ENCODE measurements at regions not wholly inside any gene's neighbourhood (a gene's known extent, or its start where the extent isn't known, plus 50 kb on each side); places are given as distances from the start of the nearest gene placed in this dataset.

DNA sequence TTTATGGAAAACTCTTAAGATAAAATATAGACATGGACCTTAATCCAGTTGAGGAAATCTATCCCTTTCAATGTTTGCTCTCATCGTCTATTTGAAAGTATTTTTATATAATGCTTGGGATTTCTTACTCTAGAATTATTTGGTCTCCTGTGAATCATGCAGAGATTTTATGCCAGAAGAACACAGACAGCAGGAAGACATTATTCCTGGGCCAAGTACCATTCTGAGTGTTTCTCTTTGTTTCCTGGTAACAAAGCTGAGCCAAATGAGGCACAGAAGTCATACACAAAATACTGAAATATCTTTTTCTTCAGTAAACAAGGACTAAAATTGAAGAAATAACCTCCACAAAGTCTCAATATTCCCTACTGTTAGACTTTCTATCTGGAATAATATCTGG lies 538.2 kb upstream of the EYS start:
- no peak overlapping the region for H3K4me3 ChIP-seq (ENCODE audit: control insufficient read depth, low read depth, low read length)
- TF ChIP-seq, protein P1, sequence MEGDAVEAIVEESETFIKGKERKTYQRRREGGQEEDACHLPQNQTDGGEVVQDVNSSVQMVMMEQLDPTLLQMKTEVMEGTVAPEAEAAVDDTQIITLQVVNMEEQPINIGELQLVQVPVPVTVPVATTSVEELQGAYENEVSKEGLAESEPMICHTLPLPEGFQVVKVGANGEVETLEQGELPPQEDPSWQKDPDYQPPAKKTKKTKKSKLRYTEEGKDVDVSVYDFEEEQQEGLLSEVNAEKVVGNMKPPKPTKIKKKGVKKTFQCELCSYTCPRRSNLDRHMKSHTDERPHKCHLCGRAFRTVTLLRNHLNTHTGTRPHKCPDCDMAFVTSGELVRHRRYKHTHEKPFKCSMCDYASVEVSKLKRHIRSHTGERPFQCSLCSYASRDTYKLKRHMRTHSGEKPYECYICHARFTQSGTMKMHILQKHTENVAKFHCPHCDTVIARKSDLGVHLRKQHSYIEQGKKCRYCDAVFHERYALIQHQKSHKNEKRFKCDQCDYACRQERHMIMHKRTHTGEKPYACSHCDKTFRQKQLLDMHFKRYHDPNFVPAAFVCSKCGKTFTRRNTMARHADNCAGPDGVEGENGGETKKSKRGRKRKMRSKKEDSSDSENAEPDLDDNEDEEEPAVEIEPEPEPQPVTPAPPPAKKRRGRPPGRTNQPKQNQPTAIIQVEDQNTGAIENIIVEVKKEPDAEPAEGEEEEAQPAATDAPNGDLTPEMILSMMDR (conservative IDR thresholded peaks at IDR 0.05; ENCODE audit: control insufficient read depth, insufficient read depth, low read depth, low read length): no peak
- DNase-seq (ENCODE audit: low read depth): no peak

DNA sequence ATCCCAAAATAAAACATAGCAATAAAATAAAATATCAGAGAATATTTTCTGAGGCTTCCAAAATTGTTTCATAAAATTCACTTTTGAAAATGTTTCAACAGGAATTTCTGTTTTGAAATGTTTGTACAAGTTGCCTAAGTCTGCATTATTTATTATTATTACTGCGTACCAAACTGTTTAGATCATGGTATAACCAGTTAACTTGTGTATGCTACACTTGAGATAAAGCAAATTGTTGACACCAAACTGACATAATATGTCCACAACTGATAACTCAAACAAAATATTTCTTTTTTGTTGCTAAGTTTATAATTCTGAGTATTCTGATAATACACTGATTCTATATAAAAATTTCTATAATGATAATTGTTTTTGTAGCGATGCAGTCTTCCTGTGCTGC lies 531.8 kb upstream of the EYS start:
- DNase-seq (ENCODE audit: low read depth): no peak
- H3K4me3 ChIP-seq (ENCODE audit: control insufficient read depth, low read depth, low read length): no peak overlapping the region

DNA sequence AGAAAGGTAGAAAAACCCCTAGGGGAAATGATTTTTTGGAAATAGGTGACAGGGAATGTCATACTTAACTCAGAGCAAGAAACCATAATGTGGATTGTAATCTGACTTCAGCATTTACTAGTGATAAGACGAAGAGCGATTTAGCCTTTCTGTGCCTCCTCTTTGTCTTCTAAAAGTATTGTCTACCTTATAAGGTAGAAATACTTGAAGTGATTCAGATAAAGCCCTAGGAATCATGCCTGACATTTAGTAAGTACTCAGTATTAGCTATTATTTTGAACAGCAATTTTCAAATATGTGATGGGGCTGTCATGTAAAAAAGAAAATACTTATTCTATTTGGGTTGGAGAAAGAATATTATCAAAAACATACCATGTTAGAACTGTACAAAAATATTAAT lies 525.9 kb upstream of the EYS start:
- H3K4me3 ChIP-seq (ENCODE audit: control insufficient read depth, low read depth, low read length): no peak overlapping the region
- DNase-seq (ENCODE audit: low read depth): no peak
- TF ChIP-seq, protein P1 (conservative IDR thresholded peaks at IDR 0.05; ENCODE audit: control insufficient read depth, insufficient read depth, low read depth, low read length): no peak

More for the DNA sequence above, 531.8 kb upstream of the EYS start:
- TF ChIP-seq, protein P1 (conservative IDR thresholded peaks at IDR 0.05; ENCODE audit: control insufficient read depth, insufficient read depth, low read depth, low read length): no peak

DNA sequence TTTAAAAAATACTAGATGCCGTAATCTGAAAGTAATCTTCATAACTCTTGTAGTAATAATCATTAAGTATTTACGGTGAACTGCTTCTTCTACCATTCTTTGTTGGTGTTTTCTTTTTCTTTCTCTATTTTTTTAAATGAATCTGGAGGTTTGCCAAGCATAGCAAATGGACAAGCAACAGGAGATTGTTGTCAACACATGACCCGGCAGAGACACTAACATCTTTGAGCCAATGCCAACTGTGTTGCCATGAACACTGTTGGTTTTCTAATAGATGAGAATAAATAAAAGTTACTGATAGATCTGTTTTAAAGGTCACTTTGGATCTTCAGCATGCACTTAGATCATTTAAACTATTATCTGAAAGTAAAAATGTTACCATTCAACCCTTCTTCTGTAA lies 523.6 kb upstream of the EYS start:
- no peak overlapping the region for H3K4me3 ChIP-seq (ENCODE audit: control insufficient read depth, low read depth, low read length)
- DNase-seq (ENCODE audit: low read depth): no peak
- TF ChIP-seq, protein P1 (conservative IDR thresholded peaks at IDR 0.05; ENCODE audit: control insufficient read depth, insufficient read depth, low read depth, low read length): no peak

DNA sequence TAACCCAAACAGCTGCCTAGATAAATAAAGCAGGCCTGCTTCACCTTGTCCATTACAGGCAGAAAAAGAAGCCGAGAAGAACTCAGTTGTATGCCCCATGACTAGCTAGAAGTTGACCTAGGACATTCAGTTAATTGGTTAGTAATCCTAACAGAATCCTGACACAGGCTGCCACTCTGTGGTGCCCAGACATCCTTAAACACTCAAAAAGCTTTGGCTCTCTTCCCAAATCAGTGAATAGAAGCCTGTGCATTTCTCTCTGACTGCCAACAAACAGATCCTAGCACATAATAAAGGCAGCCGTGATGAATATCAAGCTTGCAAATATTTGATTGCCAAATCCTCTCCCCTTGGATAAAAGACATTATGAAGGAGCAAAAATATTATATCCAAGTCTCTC lies 519.1 kb upstream of the EYS start:
- no peak overlapping the region for H3K4me3 ChIP-seq (ENCODE audit: control insufficient read depth, low read depth, low read length)
- TF ChIP-seq, protein P1 (conservative IDR thresholded peaks at IDR 0.05; ENCODE audit: control insufficient read depth, insufficient read depth, low read depth, low read length): no peak
- peak; percentile 8 for DNase-seq (ENCODE audit: low read depth)

DNA sequence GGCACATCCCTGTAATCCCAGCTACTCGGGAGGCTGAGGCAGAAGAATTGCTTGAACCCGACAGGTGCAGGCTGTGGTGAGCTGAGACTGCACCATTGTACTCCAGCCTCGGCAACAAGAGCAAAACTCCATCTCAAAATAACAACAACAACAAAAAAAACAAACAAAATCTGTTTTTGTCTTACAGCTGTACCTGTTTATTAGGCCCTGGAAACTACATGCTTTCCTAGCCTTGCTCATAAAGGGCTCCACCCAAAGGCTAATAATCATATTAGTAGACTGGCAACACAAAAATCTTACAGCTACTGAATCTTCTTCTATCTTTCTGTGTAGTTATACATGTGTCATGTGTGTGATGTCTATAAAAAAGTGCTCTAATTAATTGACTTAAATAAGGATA lies 503.9 kb upstream of the EYS start:
- peak; percentile 9 for DNase-seq (ENCODE audit: low read depth)
- TF ChIP-seq, protein P1 (conservative IDR thresholded peaks at IDR 0.05; ENCODE audit: control insufficient read depth, insufficient read depth, low read depth, low read length): no peak
- no peak overlapping the region for H3K4me3 ChIP-seq (ENCODE audit: control insufficient read depth, low read depth, low read length)

DNA sequence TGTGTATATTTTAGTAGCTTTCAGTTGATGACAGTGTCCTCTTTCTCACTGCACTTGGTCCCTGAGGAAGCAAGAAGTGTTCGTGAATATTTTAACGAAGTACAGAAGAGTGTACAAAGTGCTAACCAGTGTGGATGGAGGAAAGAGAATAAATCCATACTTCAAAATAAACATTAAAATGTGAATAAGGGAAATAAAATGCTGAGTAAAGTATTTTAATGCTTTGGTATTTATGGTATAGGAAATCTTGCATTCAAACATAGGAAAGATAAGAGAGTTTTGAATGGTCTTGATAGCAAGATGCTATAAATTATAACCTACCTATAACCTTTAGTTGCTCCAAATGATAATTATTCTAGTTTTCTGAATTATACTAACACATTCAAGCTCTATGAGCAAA lies 493.4 kb upstream of the EYS start:
- TF ChIP-seq, protein P1 (conservative IDR thresholded peaks at IDR 0.05; ENCODE audit: control insufficient read depth, insufficient read depth, low read depth, low read length): no peak
- no peak overlapping the region for H3K4me3 ChIP-seq (ENCODE audit: control insufficient read depth, low read depth, low read length)
- DNase-seq (ENCODE audit: low read depth): no peak
